Calu3 (cell line): ENCODE measurements at regions not wholly inside any gene's neighbourhood (a gene's known extent, or its start where the extent isn't known, plus 50 kb on each side); places are given as distances from the start of the nearest gene placed in this dataset.

Experiments used
- BruUV-seq: library from RNA; stranded (reverse); fragments of 400-500 nt; replicated peaks from 2 replicates; lab custom pipeline; 2021; lab: Mats Ljungman, UMichigan
- CTCF ChIA-PET: fragments of 300-600 bp; sonication (Branson Sonifier 250); formaldehyde crosslinking; loops from one replicate; lab custom pipeline; 2022; ENCODE audit warnings: antibody characterized with exemption; lab: Charles Lee
- DNase-seq: peaks from one replicate; pipeline ENCODE4 v3.0.0; 2022
- H3K27ac Mint-ChIP-seq: one replicate; pipeline ENCODE4 v1.8.0; 2022; ENCODE audit warnings: mixed read lengths; ENCODE audit not compliant: unreplicated experiment
- H3K27me3 Mint-ChIP-seq: one replicate; pipeline ENCODE4 v1.8.0; 2022; ENCODE audit warnings: mixed read lengths; ENCODE audit not compliant: unreplicated experiment
- H3K36me3 Mint-ChIP-seq: one replicate; pipeline ENCODE4 v1.8.0; 2022; ENCODE audit warnings: mild to moderate bottlenecking, moderate library complexity, mixed read lengths; ENCODE audit not compliant: insufficient read depth, unreplicated experiment
- H3K4me1 Mint-ChIP-seq: one replicate; pipeline ENCODE4 v1.8.0; 2022; ENCODE audit warnings: mild to moderate bottlenecking, low read depth, mixed read lengths; ENCODE audit not compliant: unreplicated experiment
- H3K4me3 Mint-ChIP-seq: one replicate; pipeline ENCODE4 v1.8.0; 2022; ENCODE audit warnings: mild to moderate bottlenecking, low read depth, moderate library complexity, mixed read lengths; ENCODE audit not compliant: unreplicated experiment
- H3K9me3 Mint-ChIP-seq: one replicate; pipeline ENCODE4 v1.8.0; 2022; ENCODE audit warnings: low read depth, mixed read lengths; ENCODE audit not compliant: unreplicated experiment
- CTCF ChIP-seq: fragments of 200-600 bp; IDR thresholded peaks from one replicate; pipeline ENCODE4 v1.8.0; 2022; ENCODE audit warnings: antibody characterized with exemption; ENCODE audit not compliant: unreplicated experiment
- intact Hi-C: fragments of 100-400 bp; cut with micrococcal nuclease; formaldehyde crosslinking; loops from one replicate; pipeline ENCODE4 v1.10.0; 2022; ENCODE audit not compliant: unreplicated experiment

- H3K4me3 Mint-ChIP-seq = no peak overlapping the region
- intact Hi-C loops = no loop called here
- H3K27me3 Mint-ChIP-seq = no peaks in the 10 kb centered on the region
- no peak for TF ChIP-seq CTCF
- H3K4me1 Mint-ChIP-seq = no peaks in the 10 kb centered on the region
- CTCF ChIA-PET = no interaction called here
- peaks cover 9% of the 10 kb centered on the region for H3K9me3 Mint-ChIP-seq
- no peaks in the 10 kb centered on the region for H3K36me3 Mint-ChIP-seq
- no TSS peak for BruUV-seq
- no peak for DNase-seq
- no peak overlapping the region for H3K27ac Mint-ChIP-seq
Measured at GRCh38 chr4:30536231-30536630, 183.9 kb upstream of the PCDH7 start.

GRCh38 chr4:30537456-30537855 is 182.7 kb upstream of the PCDH7 start:
- Mint-ChIP-seq H3K9me3 (peaks cover 7% of the 10 kb centered on the region), H3K27ac (no peak overlapping the region), H3K36me3 (no peaks in the 10 kb centered on the region), H3K4me1 (no peaks in the 10 kb centered on the region), H3K27me3 (no peaks in the 10 kb centered on the region), H3K4me3 (no peak overlapping the region)
- no TSS peak for BruUV-seq
- CTCF ChIA-PET = no interaction called here
- TF ChIP-seq CTCF = no peak
- intact Hi-C loops = no loop called here
- DNase-seq = no peak

GRCh38 chr4:30538794-30539193 is 181.4 kb upstream of the PCDH7 start:
- no peaks in the 10 kb centered on the region for H3K36me3 Mint-ChIP-seq
- BruUV-seq = no TSS peak
- H3K4me3 Mint-ChIP-seq = no peak overlapping the region
- no peak overlapping the region for H3K27ac Mint-ChIP-seq
- intact Hi-C loops = no loop called here
- no peaks in the 10 kb centered on the region for H3K27me3 Mint-ChIP-seq
- DNase-seq = no peak
- peaks cover 6% of the 10 kb centered on the region for H3K9me3 Mint-ChIP-seq
- TF ChIP-seq CTCF = no peak
- H3K4me1 Mint-ChIP-seq = no peaks in the 10 kb centered on the region
- CTCF ChIA-PET = no interaction called here

GRCh38 chr4:30543057-30543456 is 177.1 kb upstream of the PCDH7 start:
- H3K4me3 Mint-ChIP-seq = no peak overlapping the region
- no peak for TF ChIP-seq CTCF
- CTCF ChIA-PET = no interaction called here
- no TSS peak for BruUV-seq
- H3K36me3 Mint-ChIP-seq = no peaks in the 10 kb centered on the region
- intact Hi-C loops = no loop called here
- no peaks in the 10 kb centered on the region for H3K27me3 Mint-ChIP-seq
- H3K27ac Mint-ChIP-seq = no peak overlapping the region
- peaks cover 3% of the 10 kb centered on the region for H3K9me3 Mint-ChIP-seq
- no peak for DNase-seq
- H3K4me1 Mint-ChIP-seq = no peaks in the 10 kb centered on the region
